Epithelial cell of proximal tubule (primary cell): ENCODE measurements at regions not wholly inside any gene's neighbourhood (a gene's known extent, or its start where the extent isn't known, plus 50 kb on each side); places are given as distances from the start of the nearest gene placed in this dataset.
"Not testable (repeated sequence)": the region's sequence is repeated elsewhere in the genome, so short reads cannot be mapped to it uniquely, and the experiment has no call there.

Experiments used
- DNase-seq: peaks from one replicate; pipeline ENCODE4 v3.0.0-alpha.2; 2011; ENCODE audit warnings: low read depth
- H3K4me3 ChIP-seq: 2 replicates; pipeline ENCODE4 v1.5.1; 2011; ENCODE audit warnings: low read depth, mild to moderate bottlenecking, low read length
- CTCF ChIP-seq: conservative IDR thresholded peaks from 2 replicates; pipeline ENCODE4 v1.5.1; 2012; ENCODE audit warnings: low read depth, mild to moderate bottlenecking, low read length

DNA sequence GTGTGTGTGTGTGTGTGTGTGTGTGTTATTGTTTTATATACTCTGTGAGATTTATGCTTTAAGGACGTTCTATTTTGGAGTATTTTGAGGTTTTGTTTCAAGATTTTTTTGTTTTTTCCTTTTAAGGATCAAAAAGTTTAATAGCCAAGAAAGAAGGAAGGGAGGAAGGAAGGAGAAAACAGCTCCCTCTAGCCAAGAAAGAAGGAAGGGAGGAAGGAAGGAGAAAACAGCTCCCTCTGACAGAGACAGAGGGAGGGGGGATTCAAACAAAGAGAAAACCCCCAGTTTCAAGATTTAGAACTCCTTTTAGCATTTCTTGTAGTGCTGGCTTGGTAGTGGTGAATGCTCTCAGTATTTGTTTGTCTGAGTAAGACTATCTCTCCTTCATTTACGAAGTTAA is 731.8 kb downstream of the ANKRD7 start:
- DNase-seq, H3K4me3 ChIP-seq: not testable (repeated sequence)
- TF ChIP-seq CTCF: peak; percentile 24

GRCh38 chr7:118969370-118969769 is 744.9 kb downstream of the ANKRD7 start:
- TF ChIP-seq CTCF: no peak
- DNase-seq: no peak
- H3K4me3 ChIP-seq: no peak overlapping the region

- DNase-seq: no peak
- TF ChIP-seq CTCF: no peak
- H3K4me3 ChIP-seq: no peak overlapping the region
Observed at GRCh38 chr7:118971706-118972105, 747.2 kb downstream of the ANKRD7 start.

DNA sequence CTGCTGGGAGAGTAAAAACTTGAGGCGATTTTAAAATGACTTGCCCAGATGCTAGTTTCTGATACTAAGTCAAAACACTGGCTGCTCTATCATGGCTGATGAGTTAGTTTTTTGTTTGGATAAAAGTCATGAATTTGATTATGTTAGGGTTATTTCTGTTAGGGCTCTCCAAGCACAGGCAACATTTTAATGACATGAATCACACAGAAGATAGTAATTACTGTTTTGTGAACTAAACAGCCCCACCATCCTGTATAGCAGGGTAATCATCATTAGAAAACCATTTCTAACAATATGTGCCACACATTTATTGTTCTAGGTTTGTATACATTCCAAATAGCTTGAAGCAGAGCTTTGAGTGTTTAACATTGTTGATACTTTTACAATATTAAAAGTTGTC is 750.3 kb downstream of the ANKRD7 start:
- no peak overlapping the region for H3K4me3 ChIP-seq
- DNase-seq: no peak
- TF ChIP-seq CTCF: no peak

GRCh38 chr7:118995350-118995749 is 770.8 kb downstream of the ANKRD7 start:
- TF ChIP-seq CTCF: no peak
- DNase-seq: no peak
- H3K4me3 ChIP-seq: no peak overlapping the region

- no peak for DNase-seq
- TF ChIP-seq CTCF: no peak
- no peak overlapping the region for H3K4me3 ChIP-seq
Observed at GRCh38 chr7:119007236-119007635, 782.7 kb downstream of the ANKRD7 start.

GRCh38 chr7:119010635-119011034 is 786.1 kb downstream of the ANKRD7 start:
- no peak overlapping the region for H3K4me3 ChIP-seq
- DNase-seq: peak; percentile 50
- no peak for TF ChIP-seq CTCF
